Fibroblast of pulmonary artery (primary cell): ENCODE measurements at regions not wholly inside any gene's neighbourhood (a gene's known extent, or its start where the extent isn't known, plus 50 kb on each side); places are given as distances from the start of the nearest gene placed in this dataset.
"Not testable (repeated sequence)": the region's sequence is repeated elsewhere in the genome, so short reads cannot be mapped to it uniquely, and the experiment has no call there.

Source experiments
- DNase-seq: peaks from one replicate; pipeline ENCODE4 v3.0.0-alpha.2; 2010; ENCODE audit warnings: low read depth
- H3K4me3 ChIP-seq: replicated peaks from 2 replicates; pipeline ENCODE4 v1.5.1; 2011; ENCODE audit warnings: low read depth, mild to moderate bottlenecking, control low read depth, low read length, moderate library complexity
- CTCF ChIP-seq: IDR thresholded peaks from 2 replicates; pipeline ENCODE4 v1.5.1; 2011; ENCODE audit warnings: mild to moderate bottlenecking, control low read depth, low read length, inconsistent platforms; ENCODE audit errors: missing control alignments

DNA sequence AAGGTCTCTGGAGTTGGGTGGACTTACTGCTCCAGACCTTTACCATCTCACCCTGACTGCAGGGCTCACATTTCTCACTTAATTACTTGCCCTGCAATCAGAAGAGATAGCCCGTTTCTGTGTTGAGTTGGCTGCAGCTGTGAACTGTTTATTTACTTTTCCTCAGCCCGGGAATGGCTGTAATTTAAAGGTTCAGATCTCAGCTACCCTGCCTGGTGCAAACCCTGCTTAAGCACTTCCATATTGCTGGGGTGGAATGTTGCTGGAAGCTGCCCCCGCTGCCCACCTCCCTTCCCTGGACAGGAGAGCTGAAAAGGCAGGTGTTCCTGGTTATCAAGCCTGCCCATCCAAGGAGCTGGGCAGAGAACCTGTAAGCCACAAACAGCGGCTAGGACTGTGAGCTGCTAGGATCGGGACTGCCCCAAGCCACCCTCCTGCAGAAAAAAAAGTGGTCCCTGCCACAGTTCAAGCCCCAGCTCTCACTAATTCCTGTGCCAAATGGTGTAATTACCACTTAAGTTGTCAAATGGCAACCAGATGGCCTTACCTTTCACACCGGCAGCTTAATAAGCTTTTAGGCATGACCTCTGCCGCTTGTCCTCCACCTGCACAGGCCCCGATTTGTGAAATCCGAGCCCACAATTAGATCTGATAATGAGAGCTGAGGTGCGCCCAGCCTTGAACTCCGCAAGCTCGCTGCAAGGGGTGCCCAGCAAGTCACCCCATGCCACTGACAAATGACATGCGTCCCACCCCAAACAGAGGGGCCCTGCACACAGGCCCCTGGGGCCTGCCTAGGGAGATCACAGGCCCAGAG lies 269.8 kb downstream of the C16orf95 start:
- TF ChIP-seq CTCF, result no peak
- no peak overlapping the region for H3K4me3 ChIP-seq
- no peak for DNase-seq

GRCh38 chr16:87048038-87048729 lies 269.0 kb downstream of the C16orf95 start:
- H3K4me3 ChIP-seq, result no peak overlapping the region
- DNase-seq, result no peak
- TF ChIP-seq CTCF, result no peak

DNA sequence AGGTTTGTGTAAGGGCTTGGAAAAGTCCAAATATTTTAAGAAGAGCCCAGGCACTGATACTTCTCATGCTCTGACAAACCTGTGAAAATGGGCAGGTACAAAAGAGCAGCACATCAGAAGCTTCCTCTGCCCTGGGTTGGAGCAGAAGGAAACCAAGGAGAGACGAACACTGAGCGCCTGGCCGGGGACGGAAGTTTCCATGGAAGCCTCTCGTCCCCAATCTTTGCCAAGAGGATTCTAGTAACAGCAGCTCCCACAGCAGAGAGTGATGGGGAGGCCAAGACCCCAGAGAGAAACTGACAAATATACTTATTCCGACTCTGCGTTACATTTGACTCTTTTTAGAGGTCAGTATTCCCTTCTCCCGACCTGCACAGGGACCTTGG lies 268.5 kb downstream of the C16orf95 start:
- no peak for TF ChIP-seq CTCF
- no peak overlapping the region for H3K4me3 ChIP-seq
- DNase-seq, result no peak

- not testable (repeated sequence) for H3K4me3 ChIP-seq, DNase-seq
Measured at GRCh38 chr16:87049216-87049615, 268.0 kb downstream of the C16orf95 start.

DNA sequence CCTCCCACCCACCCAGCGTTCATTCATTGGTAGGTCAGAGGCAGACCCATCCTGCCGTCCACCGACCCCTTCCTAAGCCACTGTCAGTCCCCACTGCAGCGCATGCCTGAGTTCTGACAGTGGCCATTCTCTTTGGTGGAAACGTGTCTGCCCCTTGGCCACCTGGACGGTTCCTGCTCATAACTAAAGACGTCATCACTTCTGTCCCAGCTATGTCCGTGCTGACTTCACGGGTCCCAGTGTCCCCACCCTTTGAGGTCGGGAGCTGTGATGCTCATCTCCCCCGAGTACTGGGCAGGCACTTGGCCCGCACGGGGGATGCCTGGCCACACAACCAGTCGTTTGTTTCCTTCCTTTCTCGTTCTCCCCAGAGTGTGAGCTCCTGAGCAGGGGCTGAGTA lies 267.1 kb downstream of the C16orf95 start:
- TF ChIP-seq CTCF, result no peak
- DNase-seq, result no peak
- H3K4me3 ChIP-seq, result no peak overlapping the region

DNA sequence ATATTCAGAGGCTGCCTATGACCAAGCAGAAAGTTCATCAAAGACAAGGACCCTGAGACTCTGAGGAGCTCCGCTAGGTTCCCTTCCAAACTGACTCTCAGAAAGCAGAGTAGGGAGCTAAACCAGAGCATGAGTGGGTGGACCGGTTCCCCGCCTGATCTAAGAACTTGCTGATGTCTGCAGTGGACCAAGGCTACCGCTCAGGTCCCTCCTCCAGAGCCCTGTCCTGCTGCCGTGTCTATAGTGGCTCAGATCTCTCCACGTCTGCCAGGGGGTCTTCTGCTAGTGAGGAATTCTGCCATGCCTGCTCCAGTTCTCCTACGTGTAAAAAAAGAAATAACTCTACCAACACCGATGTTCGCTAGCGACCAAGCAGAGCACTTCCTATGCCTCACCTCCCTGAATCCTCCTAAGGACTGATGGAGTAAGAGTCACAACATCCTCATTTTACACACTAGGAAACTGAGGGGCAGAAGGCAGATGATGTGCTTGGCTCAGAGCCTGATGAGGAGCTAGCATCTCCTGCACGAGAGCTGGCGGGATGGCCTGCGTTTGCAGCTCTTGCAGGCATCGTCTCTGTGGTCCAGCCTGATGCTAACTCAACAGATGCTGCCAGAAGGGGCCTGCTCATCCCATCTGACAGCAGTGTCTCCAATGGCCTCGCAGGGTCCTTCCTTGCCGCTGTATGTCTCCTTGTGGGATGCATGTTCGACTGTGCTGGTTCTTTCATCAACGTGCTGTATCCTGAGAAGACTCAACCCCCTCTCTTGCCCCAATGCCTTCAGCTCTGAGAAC lies 265.5 kb downstream of the C16orf95 start:
- DNase-seq, result no peak
- no peak for TF ChIP-seq CTCF
- H3K4me3 ChIP-seq, result no peak overlapping the region

DNA sequence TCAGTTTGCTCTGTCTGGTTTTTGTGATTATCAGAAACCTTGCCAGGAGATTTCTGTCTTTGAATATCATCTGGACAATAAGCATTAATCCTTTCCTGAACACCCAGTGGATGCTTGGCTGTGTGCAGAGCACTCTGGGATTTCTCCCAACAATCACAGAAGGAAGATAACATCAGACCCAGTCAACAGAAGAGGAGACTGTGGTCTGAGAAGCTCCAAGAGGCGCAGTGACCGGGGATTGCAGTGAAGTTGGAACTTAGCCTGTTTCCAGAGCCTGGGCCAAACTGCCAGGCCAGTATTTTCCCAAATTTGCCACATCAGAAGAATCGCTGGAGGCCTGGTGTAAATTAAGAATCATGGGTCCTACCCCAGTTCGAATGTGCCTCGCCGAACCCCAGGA lies 264.7 kb downstream of the C16orf95 start:
- DNase-seq, result no peak
- no peak overlapping the region for H3K4me3 ChIP-seq
- no peak for TF ChIP-seq CTCF
